ENCODE measurements at regions not wholly inside any gene's neighbourhood (a gene's known extent, or its start where the extent isn't known, plus 50 kb on each side); places are given as distances from the start of the nearest gene placed in this dataset.

DNA sequence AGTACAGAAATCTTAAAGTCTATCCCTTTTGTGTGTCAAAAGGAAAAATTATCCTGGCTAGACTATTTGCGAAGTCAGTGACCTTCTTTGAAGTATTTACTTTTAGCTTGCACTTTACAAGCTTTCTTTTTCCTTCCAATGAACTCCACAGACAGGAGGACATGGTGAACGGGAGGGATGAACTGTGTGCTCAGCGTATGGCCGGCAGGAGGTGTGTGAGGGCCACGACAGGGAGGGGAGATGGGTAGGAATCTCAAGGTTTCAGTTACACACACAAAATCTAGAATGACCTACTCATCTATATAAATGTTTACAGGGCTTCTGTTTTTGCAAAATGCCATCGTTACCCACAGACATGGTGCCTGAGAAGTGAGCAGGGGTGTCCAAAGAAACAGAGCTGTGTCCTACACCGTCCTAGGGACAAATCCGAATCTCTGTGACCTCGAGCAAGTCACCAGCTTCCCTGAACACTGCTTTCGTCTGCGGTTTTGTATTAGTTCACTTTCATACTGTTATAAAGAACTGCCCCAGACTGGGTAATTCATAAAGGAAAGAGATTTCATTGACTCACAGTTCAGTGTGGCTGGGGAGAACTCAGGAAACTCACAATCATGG, 537.2 kb downstream of the LIG4 start:
- Histone ChIP-seq H3K36me3 (no peaks in the 10 kb centered on the region), H3K27me3 (no peaks in the 10 kb centered on the region), H3K4me3 (no peak overlapping the region), H3K4me1 (no peaks in the 10 kb centered on the region), H3K9me3 (peaks cover 3% of the 10 kb centered on the region), H3K27ac (no peak overlapping the region)
- no peak for TF ChIP-seq EP300 (IDR thresholded peaks at IDR 0.05)
- TF ChIP-seq POLR2AphosphoS5 (IDR thresholded peaks at IDR 0.05) = no peak
- TF ChIP-seq, protein P1, sequence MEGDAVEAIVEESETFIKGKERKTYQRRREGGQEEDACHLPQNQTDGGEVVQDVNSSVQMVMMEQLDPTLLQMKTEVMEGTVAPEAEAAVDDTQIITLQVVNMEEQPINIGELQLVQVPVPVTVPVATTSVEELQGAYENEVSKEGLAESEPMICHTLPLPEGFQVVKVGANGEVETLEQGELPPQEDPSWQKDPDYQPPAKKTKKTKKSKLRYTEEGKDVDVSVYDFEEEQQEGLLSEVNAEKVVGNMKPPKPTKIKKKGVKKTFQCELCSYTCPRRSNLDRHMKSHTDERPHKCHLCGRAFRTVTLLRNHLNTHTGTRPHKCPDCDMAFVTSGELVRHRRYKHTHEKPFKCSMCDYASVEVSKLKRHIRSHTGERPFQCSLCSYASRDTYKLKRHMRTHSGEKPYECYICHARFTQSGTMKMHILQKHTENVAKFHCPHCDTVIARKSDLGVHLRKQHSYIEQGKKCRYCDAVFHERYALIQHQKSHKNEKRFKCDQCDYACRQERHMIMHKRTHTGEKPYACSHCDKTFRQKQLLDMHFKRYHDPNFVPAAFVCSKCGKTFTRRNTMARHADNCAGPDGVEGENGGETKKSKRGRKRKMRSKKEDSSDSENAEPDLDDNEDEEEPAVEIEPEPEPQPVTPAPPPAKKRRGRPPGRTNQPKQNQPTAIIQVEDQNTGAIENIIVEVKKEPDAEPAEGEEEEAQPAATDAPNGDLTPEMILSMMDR (IDR thresholded peaks at IDR 0.05) = no peak
- no peak for TF ChIP-seq POLR2A (IDR thresholded peaks at IDR 0.05)
- DNase-seq (ENCODE audit: low spot score in 2 of 2) = no peak
- WGBS = 73% methylated on average over 11 of the region's 11 CpGs

DNA sequence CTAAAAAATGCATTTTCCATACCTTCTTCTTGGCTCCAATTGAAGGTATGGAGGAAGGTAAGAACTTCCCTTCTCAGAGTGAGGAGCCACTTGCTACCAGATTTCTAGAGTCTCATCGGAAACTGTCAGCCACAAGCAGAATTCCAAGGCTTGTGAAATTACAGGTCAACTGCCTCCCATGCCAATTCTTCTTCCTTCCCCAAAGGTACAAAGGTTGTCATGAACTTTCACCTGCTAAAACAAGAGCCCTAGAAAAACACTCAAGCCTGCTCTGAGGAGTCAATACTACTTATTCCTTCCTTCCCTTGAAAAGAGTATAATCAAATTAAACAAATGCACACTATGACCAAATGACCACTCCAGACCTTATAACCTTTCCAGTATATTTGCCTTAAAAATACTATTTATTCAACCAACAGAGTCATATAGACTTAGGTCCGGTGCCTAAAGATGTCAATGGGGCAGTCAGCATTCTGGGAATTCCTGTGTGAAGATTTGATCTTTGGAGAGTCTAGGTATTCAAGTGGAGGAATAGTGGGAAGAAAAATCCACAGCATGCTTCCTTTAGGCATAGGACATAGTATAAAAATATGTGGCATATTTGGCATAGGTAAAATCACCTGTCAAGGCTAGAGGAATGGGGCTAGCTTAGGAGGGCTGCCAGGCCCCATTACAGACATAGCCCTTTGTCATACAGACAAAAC, 539.3 kb downstream of the LIG4 start:
- TF ChIP-seq, protein P1 (IDR thresholded peaks at IDR 0.05) = no peak
- TF ChIP-seq POLR2AphosphoS5 (IDR thresholded peaks at IDR 0.05) (no peak), EP300 (IDR thresholded peaks at IDR 0.05) (no peak), POLR2A (IDR thresholded peaks at IDR 0.05) (no peak)
- H3K4me1 ChIP-seq = no peaks in the 10 kb centered on the region
- no peak overlapping the region for H3K27ac ChIP-seq
- 85% methylated on average over 2 of the region's 2 CpGs for WGBS
- H3K27me3 ChIP-seq = no peaks in the 10 kb centered on the region
- H3K36me3 ChIP-seq = no peaks in the 10 kb centered on the region
- peaks cover 3% of the 10 kb centered on the region for H3K9me3 ChIP-seq
- no peak overlapping the region for H3K4me3 ChIP-seq
- no peak for DNase-seq (ENCODE audit: low spot score in 2 of 2)

DNA sequence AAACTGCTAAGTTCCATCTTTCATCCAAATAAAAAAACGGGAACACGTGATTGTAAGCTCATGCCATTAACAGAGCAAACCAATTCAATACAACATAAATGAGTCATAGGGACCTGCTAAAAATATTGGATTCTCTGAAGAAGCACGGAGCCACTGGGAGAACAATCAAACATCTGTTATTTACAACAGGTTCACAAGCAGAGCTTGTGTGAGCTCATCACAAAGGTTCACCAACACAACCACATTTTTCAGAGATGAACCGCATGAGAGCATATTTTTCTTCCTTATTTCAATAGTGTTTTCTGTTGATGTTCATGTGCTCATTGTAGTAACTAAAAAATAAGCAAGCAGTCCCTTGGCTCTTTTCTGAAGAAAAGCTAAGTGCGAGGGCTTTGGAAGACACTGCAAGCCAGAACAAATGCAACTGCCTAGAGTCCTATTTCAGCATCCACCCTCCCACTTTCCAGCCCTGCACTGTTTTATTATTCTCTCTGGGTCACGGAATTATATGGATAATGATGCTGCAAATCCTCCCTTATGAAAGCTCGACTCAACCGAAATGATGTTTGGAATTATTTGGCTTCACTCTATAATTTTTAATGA, 545.8 kb downstream of the LIG4 start:
- Histone ChIP-seq H3K4me3 (no peak overlapping the region), H3K9me3 (no peaks in the 10 kb centered on the region), H3K36me3 (no peaks in the 10 kb centered on the region), H3K27me3 (no peaks in the 10 kb centered on the region), H3K4me1 (no peaks in the 10 kb centered on the region), H3K27ac (no peak overlapping the region)
- no peak for DNase-seq (ENCODE audit: low spot score in 2 of 2)
- WGBS = 74% methylated on average over 8 of the region's 8 CpGs
- TF ChIP-seq, protein P1 (IDR thresholded peaks at IDR 0.05) = no peak
- no peak for TF ChIP-seq POLR2A (IDR thresholded peaks at IDR 0.05)
- TF ChIP-seq POLR2AphosphoS5 (IDR thresholded peaks at IDR 0.05) = no peak
- TF ChIP-seq EP300 (IDR thresholded peaks at IDR 0.05) = no peak

DNA sequence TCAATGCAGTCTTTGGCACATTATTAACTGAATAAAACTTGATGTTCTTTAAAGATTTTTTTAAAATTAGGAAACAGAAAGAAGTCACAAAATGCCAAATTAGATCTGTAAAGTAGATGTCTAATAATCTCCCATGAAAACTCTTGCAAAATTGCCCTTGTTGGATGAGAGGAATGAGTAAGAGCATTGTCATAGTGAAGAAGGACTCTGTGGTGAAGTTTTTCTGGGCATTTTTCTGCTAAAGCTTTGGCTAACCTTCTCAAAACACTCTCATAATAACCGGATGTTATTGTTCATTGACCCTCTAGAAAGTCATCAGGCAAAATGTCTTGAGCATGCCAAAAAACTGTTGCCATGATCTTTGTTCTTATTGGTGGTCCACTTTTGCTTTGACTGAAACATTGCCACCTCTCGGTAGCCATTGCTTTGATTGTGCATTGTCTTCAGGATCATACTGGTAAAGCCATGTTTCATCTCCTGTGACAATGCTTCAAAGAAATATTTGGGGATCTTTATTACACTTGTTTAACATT, 549.3 kb downstream of the LIG4 start:
- TF ChIP-seq, protein P1 (IDR thresholded peaks at IDR 0.05) = no peak
- Histone ChIP-seq H3K27me3 (no peaks in the 10 kb centered on the region), H3K4me3 (no peak overlapping the region), H3K27ac (no peak overlapping the region), H3K9me3 (no peaks in the 10 kb centered on the region), H3K36me3 (no peaks in the 10 kb centered on the region), H3K4me1 (no peaks in the 10 kb centered on the region)
- WGBS = 89% methylated on average over 2 of the region's 2 CpGs
- DNase-seq (ENCODE audit: low spot score in 2 of 2) = no peak

DNA sequence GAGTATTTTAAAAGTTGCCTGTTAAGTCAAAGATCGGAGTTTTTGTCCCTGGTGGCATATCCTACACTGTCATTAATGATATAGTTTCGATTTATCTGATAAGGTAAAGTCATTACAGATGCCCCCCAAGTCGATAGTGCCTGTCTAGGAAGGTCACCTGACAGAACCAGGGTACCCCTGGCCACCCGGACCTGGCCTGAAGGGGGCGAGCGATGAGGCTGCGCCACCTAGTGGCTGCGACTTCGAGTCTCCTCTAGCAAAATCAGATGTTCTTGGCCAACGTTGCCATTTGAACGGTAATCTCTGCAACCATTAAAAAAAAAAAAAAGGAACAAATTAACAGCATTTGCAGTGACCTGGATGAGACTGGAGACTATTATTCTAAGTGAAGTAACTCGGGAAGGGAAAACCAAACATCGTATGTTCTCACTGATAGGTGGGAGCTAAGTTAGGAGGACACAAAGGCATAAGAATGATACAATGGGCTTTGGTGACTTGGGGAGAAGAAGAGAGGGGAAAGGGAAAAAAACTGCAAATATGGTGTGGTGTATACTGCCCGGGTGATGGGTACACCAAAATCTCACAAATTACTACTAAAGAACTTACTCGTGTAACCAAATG, 565.1 kb downstream of the LIG4 start:
- 18% methylated on average over 15 of the region's 15 CpGs for WGBS
- DNase-seq (ENCODE audit: low spot score in 2 of 2) = no peak
- TF ChIP-seq, protein P1 (IDR thresholded peaks at IDR 0.05) = peak in 1 of 2 donors; percentile 41
- no peak for TF ChIP-seq EP300 (IDR thresholded peaks at IDR 0.05)
- TF ChIP-seq POLR2A (IDR thresholded peaks at IDR 0.05) = no peak

More for the DNA sequence above, 565.1 kb downstream of the LIG4 start:
- Histone ChIP-seq H3K27me3 (no peaks in the 10 kb centered on the region), H3K4me1 (no peaks in the 10 kb centered on the region), H3K36me3 (no peaks in the 10 kb centered on the region), H3K9me3 (peaks cover 5% of the 10 kb centered on the region), H3K27ac (no peak overlapping the region), H3K4me3 (no peak overlapping the region)
